ENCODE measurements at regions not wholly inside any gene's neighbourhood (a gene's known extent, or its start where the extent isn't known, plus 50 kb on each side); places are given as distances from the start of the nearest gene placed in this dataset.

- DNase-seq: no peak
These were observed 472.1 kb upstream of the IGFBP3 start for GRCh38 chr7:46393142-46393541.

- no peak for DNase-seq
These were observed 470.4 kb upstream of the IGFBP3 start for GRCh38 chr7:46391231-46392201.

GRCh38 chr7:46390042-46390441 lies 469.0 kb upstream of the IGFBP3 start:
- no peak for DNase-seq

GRCh38 chr7:46389146-46389545 lies 468.1 kb upstream of the IGFBP3 start:
- DNase-seq: no peak

- DNase-seq: no peak
These were observed 466.6 kb upstream of the IGFBP3 start for GRCh38 chr7:46387646-46388045.

- no peak for DNase-seq
These were observed 465.6 kb upstream of the IGFBP3 start for GRCh38 chr7:46386428-46387399.

GRCh38 chr7:46385662-46386309 lies 464.7 kb upstream of the IGFBP3 start:
- no peak for DNase-seq

GRCh38 chr7:46383605-46384004 lies 462.5 kb upstream of the IGFBP3 start:
- no peak for DNase-seq

GRCh38 chr7:46369933-46370654 lies 449.0 kb upstream of the IGFBP3 start:
- DNase-seq: peak in 1 of 3 experiments; percentile 8

- DNase-seq: no peak
These were observed 447.8 kb upstream of the IGFBP3 start for GRCh38 chr7:46368871-46369270.

GRCh38 chr7:46366526-46366925 lies 445.5 kb upstream of the IGFBP3 start:
- DNase-seq: no peak

GRCh38 chr7:46363688-46364087 lies 442.6 kb upstream of the IGFBP3 start:
- DNase-seq: peak in 1 of 3 experiments; percentile 25

- no peak for DNase-seq
These were observed 439.7 kb upstream of the IGFBP3 start for GRCh38 chr7:46360811-46361210.

GRCh38 chr7:46360296-46360695 lies 439.2 kb upstream of the IGFBP3 start:
- DNase-seq: no peak

GRCh38 chr7:46357851-46358250 lies 436.8 kb upstream of the IGFBP3 start:
- DNase-seq: no peak

GRCh38 chr7:46357290-46357689 lies 436.2 kb upstream of the IGFBP3 start:
- DNase-seq: no peak

- no peak for DNase-seq
These were observed 435.3 kb upstream of the IGFBP3 start for GRCh38 chr7:46356371-46356770.

- DNase-seq: no peak
These were observed 434.3 kb upstream of the IGFBP3 start for GRCh38 chr7:46355331-46355730.

- DNase-seq: peak in 2 of 3 experiments; percentile 14 to 64
These were observed 431.2 kb upstream of the IGFBP3 start for GRCh38 chr7:46352004-46352954.

- DNase-seq: no peak
These were observed 428.4 kb upstream of the IGFBP3 start for GRCh38 chr7:46349490-46349889.

GRCh38 chr7:46344533-46344932 lies 423.5 kb upstream of the IGFBP3 start:
- DNase-seq: no peak
